GM21423 (cell line): ENCODE measurements at regions not wholly inside any gene's neighbourhood (a gene's known extent, or its start where the extent isn't known, plus 50 kb on each side); places are given as distances from the start of the nearest gene placed in this dataset.

Source experiments
- ATAC-seq: cut with Tn5 transposase; IDR thresholded peaks from one replicate; pipeline ENCODE4 v1.9.1; 2021; ENCODE audit warnings: mild to moderate bottlenecking, moderate library complexity; ENCODE audit not compliant: unreplicated experiment

DNA sequence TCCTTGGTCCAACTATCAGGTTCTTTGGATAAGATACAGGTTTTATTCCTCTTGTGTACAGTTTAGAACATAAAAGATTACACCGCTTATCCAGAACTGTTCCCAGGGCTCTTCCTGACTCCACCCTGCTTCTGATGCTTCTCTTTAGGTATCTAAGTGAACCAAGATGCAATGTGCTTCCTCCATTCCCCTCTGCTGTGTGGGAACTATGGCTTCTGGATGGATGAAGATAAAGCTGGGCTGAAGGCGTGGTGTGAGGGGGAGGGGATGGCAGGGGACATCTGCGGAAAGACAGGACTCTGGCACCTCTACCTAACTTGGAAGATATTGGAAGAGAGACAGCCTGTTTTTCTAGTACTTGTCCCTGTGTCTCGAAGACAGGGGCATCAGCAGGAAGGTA is 209.9 kb upstream of the TBX20 start:
- no peak for ATAC-seq

DNA sequence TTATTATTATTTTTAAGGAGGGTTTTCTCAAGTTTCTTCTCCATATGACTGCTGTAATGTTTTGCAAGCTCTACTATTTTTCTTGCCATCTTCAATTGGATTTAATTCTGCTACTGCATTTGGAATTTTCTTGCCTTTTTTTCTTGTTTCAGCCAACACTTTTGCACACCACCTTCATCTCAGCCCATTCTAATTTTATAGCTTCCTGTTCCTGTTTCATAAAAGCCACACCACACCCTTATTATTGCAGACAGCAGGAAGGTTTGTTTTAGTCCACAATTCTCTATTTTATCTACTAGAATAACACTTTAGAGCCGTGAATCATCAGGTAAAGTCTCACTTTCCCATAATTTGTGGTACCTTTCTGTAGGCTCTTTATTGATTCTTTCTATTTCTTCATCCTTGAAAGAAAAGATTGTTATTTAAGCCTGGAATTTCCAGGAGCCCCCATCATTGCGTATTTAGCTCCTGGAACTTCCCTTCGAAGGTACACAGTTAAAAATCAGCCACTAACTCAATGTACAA is 209.3 kb upstream of the TBX20 start:
- ATAC-seq, result no peak

DNA sequence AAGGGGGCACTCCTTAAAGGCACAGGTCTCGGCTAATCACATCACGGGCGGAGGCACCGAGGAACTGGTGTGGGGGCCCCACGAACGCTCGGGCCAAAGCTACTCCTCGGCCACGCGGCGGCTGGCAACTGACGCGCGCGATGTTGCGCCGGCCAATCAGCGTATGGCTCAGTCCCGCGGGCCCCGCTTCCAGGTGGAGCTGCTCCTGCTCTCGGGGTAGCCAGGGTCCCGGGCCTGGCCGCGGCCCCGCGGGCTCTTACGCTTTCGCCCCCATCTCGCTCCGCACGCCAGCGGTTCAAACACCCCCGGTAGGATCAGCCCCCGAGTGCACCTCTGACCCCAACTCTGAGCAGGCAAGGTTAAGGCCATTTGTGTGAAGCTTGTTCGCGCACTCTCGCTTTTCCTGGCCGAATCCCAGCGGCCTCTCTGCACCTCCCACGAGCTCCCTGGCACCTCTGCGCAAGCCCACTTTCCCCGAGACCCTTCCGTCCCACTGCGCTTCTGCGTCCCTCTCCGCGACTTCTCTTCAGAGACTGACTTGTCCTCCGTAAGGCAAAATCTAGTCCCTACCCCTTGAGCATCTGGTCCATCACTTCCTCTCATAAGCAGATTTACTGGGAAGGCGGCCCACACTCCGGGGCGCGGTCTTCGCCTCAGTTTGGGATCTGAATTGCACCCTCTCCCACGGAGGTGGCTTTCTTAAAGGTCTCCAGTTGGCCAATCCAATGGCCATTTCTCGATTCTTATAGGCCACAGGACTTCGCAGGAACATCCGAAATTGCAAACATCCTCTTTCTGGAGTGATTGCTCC is 200.9 kb upstream of the TBX20 start:
- no peak for ATAC-seq

DNA sequence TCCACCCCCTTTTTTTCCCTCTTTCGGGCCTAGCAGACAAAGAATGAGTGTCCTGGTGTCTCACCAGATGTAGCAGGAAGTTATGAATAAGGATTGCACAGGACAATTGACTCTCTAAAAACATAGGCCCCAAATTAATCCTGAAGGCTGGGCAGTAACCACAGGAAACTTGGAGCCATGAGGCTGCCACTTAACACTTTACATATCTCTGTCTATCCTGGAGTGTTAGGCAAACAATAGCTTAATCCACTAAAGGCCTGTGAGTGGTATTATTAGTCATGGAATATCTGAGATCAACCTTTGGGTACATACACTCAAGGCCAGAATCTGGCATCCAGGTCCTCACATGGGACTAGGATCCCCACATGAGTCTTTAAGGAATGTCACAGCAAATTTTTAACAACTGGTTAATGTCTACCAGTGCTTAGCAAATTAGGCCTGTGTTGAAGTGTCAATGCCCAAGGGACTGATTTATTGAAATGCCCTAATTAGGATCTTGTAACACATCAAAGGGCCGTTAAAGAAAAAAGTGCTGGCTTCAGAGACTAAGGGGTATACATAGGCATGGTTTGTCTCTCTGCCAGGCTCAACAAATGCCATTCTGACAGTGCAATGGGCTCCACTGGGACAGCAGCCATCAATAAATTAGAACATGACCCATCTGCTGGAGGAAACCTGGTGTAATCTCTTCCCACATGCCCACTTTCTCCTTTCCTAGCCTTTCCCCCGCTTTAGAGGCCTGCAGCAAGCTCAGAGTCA is 196.7 kb upstream of the TBX20 start:
- no peak for ATAC-seq

DNA sequence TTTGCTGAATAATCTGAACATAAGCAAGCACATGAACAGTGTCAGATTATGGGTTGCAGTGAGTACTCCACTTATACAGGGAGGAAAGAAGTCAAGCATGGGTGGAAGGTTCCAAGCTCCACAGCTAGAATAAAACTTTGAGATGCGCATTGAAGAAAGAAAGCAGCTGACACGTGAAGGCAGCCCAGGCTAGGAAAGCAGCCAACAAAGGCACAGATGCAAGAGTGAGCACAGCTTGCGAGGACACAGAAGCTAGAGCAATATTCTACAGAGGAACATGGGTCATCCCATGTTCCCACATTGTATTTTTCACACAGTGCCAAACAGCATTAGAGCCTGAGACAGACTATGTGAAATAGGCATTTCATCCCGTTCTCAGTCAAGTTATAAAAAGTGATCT is 194.6 kb upstream of the TBX20 start:
- no peak for ATAC-seq

DNA sequence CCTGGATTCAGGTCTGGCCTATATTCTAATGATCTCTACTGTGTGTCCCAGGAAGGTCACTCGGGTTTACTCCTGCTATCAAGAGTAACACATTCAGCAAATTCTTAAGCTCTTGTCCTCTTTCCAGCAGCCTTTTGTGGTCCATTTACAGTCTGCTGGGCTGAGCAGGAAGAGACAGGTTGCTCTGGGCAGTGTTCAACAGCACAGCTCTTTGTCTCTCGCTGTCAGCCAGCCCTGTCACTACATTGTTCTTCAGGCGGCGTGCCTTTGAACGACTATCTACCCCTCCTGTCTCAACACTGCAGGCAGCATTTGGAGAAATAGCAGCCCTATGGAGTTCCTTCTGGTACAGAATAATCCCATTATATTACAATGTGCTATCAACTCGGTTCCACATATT is 192.2 kb upstream of the TBX20 start:
- no peak for ATAC-seq

DNA sequence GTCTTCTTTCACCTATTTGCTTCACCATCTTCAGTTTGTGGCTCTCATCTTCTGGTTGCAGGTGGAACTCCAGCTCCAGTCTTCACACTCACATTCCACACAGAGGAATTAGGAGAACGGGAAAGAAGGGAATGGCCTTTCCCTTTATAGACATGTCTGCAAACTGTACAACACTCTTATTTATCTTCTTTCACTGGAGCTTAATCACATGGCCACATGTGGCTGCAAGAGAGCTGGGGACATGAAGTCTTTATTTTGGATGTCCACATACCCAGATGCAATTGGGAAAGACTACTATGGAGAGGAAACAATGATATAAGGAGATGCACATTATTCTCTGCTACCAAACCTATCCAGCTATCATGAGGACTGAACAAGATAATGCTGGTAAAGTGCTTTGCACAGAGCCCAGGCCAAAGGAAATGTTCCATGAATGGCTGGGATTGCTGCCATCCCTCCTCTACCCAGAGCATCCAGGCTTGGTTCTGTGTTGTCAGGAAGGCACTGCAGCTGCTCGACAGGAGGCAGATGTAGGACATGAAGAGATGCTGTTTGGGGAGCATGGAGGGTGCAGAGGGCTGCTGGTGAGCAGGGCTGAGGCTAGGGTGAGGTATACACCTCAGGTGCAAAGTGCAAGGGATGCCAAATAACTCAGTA is 183.8 kb upstream of the TBX20 start:
- no peak for ATAC-seq

DNA sequence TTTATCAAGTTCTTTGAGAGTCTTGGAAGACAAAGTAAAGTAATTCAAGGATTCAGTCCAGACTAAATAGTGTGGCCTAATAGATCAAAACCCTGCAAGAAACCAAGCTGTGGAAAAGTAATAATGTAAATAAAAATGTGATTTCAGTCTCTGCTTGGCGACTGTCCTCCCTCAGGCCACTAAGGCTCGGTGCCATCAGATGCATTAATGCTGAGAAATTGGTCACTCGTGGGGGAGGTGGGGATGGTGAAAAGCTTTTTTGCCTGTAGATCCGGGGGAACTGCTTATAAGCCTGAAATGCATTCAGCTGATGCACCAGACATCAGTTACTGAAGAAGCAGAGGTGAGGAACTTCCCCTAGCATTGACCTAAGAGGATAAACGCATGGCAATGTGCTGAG is 182.6 kb upstream of the TBX20 start:
- ATAC-seq, result no peak

- ATAC-seq, result no peak
Observed at GRCh38 chr7:35430547-35431153, 176.8 kb upstream of the TBX20 start.

GRCh38 chr7:35424869-35425495 is 171.1 kb upstream of the TBX20 start:
- peak; percentile 81 for ATAC-seq

DNA sequence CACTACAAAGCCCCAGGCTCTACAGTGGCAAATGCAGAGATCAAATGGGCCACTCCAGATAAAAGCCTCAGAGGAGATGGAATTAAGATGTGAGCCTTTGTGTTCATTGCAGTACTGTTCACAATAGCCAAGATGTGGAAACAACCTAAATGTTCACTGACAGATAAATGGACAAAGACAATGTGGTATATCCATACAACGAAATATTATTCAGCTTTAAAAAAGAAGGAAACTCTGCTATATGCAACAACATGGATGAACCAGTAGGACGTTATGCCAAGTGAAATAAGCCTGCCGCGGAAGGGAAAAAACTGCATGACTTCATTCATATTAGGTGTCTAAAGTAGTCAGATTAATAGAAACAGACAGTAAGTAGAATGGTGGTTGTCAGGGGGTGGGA is 170.5 kb upstream of the TBX20 start:
- ATAC-seq, result no peak

DNA sequence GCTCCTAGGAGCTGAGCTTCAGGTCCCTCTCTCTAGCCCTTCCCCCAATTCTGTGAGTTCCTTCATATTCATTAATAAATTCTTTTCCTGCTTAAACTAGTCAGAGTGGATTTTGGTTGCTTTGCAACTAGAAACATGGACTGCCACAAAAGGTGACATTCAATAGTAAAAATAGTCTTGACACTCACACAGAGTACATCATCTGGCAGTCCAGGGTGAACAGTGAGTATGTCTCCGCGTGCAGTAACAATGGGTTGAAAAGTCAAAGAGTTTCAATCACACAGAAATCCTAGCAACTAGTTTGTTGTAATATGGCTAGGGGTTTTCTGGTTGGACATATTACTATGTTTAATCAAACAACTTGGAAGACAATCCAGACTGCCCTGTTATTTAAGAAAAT is 168.8 kb upstream of the TBX20 start:
- no peak for ATAC-seq

GRCh38 chr7:35420656-35421055 is 166.8 kb upstream of the TBX20 start:
- no peak for ATAC-seq

DNA sequence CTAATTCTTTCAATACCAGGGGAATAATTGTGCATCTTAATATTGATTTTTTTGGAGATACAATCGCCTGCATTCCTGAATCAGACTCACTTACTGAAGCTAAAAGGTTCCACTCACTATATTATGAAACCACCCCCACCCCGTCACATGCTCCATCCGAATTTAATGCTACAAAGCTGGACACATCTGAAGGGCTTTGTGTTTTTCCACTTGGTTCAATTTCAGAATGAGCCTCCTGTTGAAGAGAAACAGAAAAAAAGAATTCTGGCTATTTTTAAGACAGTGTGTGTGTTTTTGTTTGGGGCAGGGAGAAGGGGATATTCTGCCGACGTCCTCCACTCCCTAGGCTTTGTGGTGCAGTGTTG is 165.5 kb upstream of the TBX20 start:
- ATAC-seq, result no peak

- ATAC-seq, result no peak
Observed at GRCh38 chr7:35418716-35419390, 165.0 kb upstream of the TBX20 start.

DNA sequence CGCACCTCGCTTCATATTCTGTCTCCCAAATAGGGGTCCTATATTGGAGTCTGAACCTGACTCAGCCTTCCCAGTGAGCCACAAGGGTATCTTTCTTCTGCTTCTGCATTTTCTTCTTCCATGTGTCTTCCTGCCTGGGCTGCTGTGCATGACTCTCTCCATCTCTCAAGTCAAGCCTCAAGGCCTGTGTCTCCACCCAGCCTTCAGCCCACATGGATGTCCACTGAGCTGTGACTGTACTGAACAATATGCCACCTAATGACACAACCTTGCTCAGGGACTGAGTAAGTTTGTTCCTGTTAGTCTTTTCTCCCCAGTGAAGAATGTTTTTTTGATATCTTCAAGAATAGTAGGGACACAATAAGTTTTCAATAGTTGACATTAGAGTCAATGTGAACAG is 162.7 kb upstream of the TBX20 start:
- no peak for ATAC-seq

GRCh38 chr7:35415411-35415822 is 161.5 kb upstream of the TBX20 start:
- no peak for ATAC-seq

DNA sequence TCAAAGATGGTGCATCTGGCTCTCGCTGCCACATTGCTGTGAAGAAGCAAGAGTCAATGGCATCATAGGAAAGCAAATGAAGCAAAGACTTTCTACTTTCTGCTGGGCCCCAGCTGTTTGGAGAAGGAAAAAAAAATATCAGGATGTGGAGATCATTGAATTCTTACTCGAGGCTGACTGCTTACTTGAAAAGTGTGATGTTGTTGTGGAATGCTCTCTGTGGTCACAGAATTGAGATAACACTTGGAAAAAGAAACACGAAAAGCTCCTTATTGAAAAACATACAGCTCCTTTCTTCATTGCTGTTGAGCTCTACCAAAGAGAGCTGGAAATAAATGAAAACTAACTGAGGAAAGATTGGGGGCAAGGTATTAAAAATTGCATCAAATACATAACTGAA is 157.4 kb upstream of the TBX20 start:
- no peak for ATAC-seq

- no peak for ATAC-seq
Observed at GRCh38 chr7:35405461-35405860, 151.6 kb upstream of the TBX20 start.

DNA sequence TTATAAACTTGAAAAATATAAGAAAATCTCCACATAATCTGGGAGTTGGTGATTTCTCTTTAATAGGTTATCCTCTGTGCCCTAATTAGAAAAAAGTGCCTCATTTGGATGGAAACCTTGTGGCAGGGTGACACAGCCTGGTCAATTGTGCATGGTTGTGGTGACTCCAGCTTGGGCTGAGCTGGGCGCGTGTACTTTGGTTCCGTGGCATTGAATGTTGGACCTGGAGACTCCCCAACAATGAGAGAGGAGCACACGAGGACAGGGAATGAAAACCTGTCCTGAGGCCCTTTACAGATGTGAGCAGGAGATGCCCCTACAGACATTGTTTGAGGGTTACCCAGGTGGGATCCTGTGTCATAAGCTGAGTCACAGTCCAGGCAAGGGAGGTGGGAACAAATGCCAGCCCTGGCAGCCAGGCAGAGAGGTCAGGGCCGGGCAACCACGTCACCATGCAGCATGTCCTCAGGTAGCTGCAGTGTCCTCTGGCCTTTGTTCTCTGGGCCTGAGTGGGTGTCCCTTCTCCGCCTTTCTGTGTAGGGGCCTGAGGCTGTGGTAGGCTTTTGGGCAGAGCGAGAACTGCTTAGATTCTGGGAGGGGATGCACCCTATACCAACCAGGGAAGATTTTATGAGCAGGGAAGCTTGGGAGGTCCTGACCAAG is 147.4 kb upstream of the TBX20 start:
- ATAC-seq, result no peak
